AG04450 (cell line): ENCODE measurements at regions not wholly inside any gene's neighbourhood (a gene's known extent, or its start where the extent isn't known, plus 50 kb on each side); places are given as distances from the start of the nearest gene placed in this dataset.

Experiments
- CTCF ChIA-PET: fragments of 300-600, 350-600 bp; formaldehyde crosslinking; extraction: SDS; loops from one replicate; lab custom pipeline; 2022; ENCODE audit warnings: antibody characterized with exemption, inconsistent platforms; lab: Charles Lee
- POLR2A ChIA-PET: fragments of 350-600 bp; formaldehyde crosslinking; extraction: SDS; loops from one replicate; lab custom pipeline; 2021; ENCODE audit warnings: antibody characterized with exemption, inconsistent platforms; lab: Yijun Ruan, JAX
- DNase-seq: peaks from one replicate; pipeline ENCODE4 v3.0.0-alpha.2; 2011; ENCODE audit warnings: low read depth, low spot score
- H3K27ac ChIP-seq: one replicate; pipeline ENCODE4 v1.5.1; 2012; ENCODE audit warnings: low read depth, low read length, control low read depth
- H3K27me3 ChIP-seq: one replicate; pipeline ENCODE4 v1.6.0; 2012; ENCODE audit warnings: low read length; ENCODE audit not compliant: control insufficient read depth, insufficient read depth
- H3K4me3 ChIP-seq: 2 replicates; pipeline ENCODE4 v1.5.1; 2011; ENCODE audit warnings: mild to moderate bottlenecking, low read depth, low read length, control low read depth
- H3K9me3 ChIP-seq: 2 replicates; pipeline ENCODE4 v1.5.1; 2012; ENCODE audit warnings: low read length; ENCODE audit not compliant: control insufficient read depth, insufficient read depth
- TF ChIP-seq, protein P1 (sequence below): IDR thresholded peaks from 2 replicates; pipeline ENCODE4 v1.5.1; 2011; ENCODE audit warnings: low read depth, low read length, control low read depth, inconsistent platforms

- DNase-seq, result no peak
- CTCF ChIA-PET, result no interaction called here
- POLR2A ChIA-PET, result no interaction called here
- Histone ChIP-seq H3K27ac (no peak overlapping the region), H3K4me3 (no peak overlapping the region), H3K27me3 (no peaks in the 10 kb centered on the region), H3K9me3 (peaks cover 11% of the 10 kb centered on the region)
- TF ChIP-seq, protein P1, sequence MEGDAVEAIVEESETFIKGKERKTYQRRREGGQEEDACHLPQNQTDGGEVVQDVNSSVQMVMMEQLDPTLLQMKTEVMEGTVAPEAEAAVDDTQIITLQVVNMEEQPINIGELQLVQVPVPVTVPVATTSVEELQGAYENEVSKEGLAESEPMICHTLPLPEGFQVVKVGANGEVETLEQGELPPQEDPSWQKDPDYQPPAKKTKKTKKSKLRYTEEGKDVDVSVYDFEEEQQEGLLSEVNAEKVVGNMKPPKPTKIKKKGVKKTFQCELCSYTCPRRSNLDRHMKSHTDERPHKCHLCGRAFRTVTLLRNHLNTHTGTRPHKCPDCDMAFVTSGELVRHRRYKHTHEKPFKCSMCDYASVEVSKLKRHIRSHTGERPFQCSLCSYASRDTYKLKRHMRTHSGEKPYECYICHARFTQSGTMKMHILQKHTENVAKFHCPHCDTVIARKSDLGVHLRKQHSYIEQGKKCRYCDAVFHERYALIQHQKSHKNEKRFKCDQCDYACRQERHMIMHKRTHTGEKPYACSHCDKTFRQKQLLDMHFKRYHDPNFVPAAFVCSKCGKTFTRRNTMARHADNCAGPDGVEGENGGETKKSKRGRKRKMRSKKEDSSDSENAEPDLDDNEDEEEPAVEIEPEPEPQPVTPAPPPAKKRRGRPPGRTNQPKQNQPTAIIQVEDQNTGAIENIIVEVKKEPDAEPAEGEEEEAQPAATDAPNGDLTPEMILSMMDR, result no peak
These were observed 212.4 kb upstream of the DMAC1 start for GRCh38 chr9:8011974-8012373.

- H3K27me3 ChIP-seq, result no peaks in the 10 kb centered on the region
- TF ChIP-seq, protein P1, result no peak
- no peak overlapping the region for H3K4me3 ChIP-seq
- no peak for DNase-seq
- H3K9me3 ChIP-seq, result peaks cover 2% of the 10 kb centered on the region; the same call in 1 of the 2 replicates
- CTCF ChIA-PET, result no interaction called here
- H3K27ac ChIP-seq, result no peak overlapping the region
- POLR2A ChIA-PET, result no interaction called here
These were observed 197.0 kb upstream of the DMAC1 start for GRCh38 chr9:7996558-7996957.

DNA sequence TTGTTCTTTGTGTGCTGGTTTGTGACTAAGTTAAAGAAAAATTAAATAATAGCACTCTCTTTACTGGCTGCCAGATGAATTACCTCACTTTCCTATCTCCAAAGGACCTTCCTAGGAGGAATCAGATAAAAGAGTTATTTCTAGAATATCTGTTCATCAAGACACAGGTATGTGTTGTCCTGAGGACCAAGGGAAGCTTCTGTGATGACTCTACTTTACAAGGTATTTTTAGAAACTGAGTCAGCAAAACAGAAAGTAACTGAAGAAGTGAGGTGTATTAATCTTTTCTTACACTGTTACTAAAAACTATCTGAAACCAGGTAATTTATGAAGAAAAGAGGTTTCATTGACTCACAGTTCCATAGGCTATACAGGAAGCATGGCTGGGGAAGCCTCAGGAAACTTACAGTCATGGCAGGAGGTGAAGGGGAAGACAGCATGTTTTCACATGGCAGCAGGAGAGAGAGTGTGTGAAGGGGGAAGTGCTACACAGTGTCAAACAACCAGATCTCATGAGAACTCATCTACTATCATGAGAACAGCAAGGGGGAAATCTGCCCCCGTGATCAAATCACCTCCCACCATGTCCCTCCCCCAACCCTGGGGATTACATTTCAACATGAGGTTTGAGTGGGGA, 189.2 kb upstream of the DMAC1 start:
- no peak for DNase-seq
- no peak overlapping the region for H3K27ac ChIP-seq
- TF ChIP-seq, protein P1, result no peak
- ChIA-PET POLR2A (no interaction called here), CTCF (no interaction called here)
- H3K9me3 ChIP-seq, result no peaks in the 10 kb centered on the region; the same call in 1 of the 2 replicates
- H3K27me3 ChIP-seq, result no peaks in the 10 kb centered on the region
- no peak overlapping the region for H3K4me3 ChIP-seq

DNA sequence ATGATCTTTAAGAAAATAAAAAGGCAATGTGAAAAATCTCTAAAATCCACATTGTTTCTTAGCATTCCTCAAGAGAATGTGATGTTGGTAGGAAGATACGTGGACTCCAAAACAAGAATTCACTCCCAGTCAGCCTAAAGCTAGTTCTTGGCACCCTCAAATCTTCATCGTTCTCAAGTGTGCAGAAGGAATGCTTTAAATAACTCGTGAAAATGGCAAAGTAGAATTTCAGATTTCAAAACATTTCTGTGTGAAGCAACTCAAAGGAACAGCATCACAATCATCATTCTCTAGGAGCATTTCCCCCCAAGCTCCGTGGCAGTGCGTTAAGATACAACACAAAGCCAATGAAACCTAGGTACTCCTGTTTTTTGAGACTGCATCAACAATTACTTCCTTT, 185.1 kb upstream of the DMAC1 start:
- Histone ChIP-seq H3K4me3 (no peak overlapping the region), H3K9me3 (peaks cover 3% of the 10 kb centered on the region), H3K27ac (no peak overlapping the region), H3K27me3 (no peaks in the 10 kb centered on the region)
- ChIA-PET CTCF (no interaction called here), POLR2A (no interaction called here)
- TF ChIP-seq, protein P1, result no peak
- DNase-seq, result no peak

GRCh38 chr9:7984203-7984602, 184.6 kb upstream of the DMAC1 start:
- H3K9me3 ChIP-seq, result peaks cover 3% of the 10 kb centered on the region; the same call in 1 of the 2 replicates
- H3K27me3 ChIP-seq, result no peaks in the 10 kb centered on the region
- H3K27ac ChIP-seq, result no peak overlapping the region
- ChIA-PET CTCF (no interaction called here), POLR2A (no interaction called here)
- no peak overlapping the region for H3K4me3 ChIP-seq
- no peak for DNase-seq
- TF ChIP-seq, protein P1, result no peak
